Choroid plexus epithelial cell (primary cell): ENCODE measurements at regions not wholly inside any gene's neighbourhood (a gene's known extent, or its start where the extent isn't known, plus 50 kb on each side); places are given as distances from the start of the nearest gene placed in this dataset.

Experiments used
- DNase-seq: peaks from one replicate; pipeline ENCODE4 v3.0.0-alpha.2; 2010; ENCODE audit warnings: low read depth
- H3K4me3 ChIP-seq: 2 replicates; pipeline ENCODE4 v1.5.1; 2011; ENCODE audit warnings: low read depth, mild to moderate bottlenecking, control low read depth, low read length, moderate library complexity
- CTCF ChIP-seq: conservative IDR thresholded peaks from 2 replicates; pipeline ENCODE4 v1.5.1; 2011; ENCODE audit warnings: low read depth, mild to moderate bottlenecking, control low read depth, inconsistent platforms, low read length, moderate library complexity

- TF ChIP-seq CTCF: no peak
- no peak for DNase-seq
- H3K4me3 ChIP-seq: no peak overlapping the region
Measured at GRCh38 chr12:126830778-126831680, 1435.9 kb upstream of the TMEM132C start.

- TF ChIP-seq CTCF: no peak
- no peak overlapping the region for H3K4me3 ChIP-seq
- DNase-seq: no peak
Measured at GRCh38 chr12:126837697-126838096, 1429.3 kb upstream of the TMEM132C start.

GRCh38 chr12:126843915-126844669 is 1422.9 kb upstream of the TMEM132C start:
- no peak overlapping the region for H3K4me3 ChIP-seq
- no peak for DNase-seq
- no peak for TF ChIP-seq CTCF

GRCh38 chr12:126847005-126847629 is 1419.9 kb upstream of the TMEM132C start:
- no peak overlapping the region for H3K4me3 ChIP-seq
- no peak for DNase-seq

GRCh38 chr12:126855768-126856167 is 1411.2 kb upstream of the TMEM132C start:
- no peak overlapping the region for H3K4me3 ChIP-seq
- TF ChIP-seq CTCF: no peak
- no peak for DNase-seq

More at GRCh38 chr12:126847005-126847629, 1419.9 kb upstream of the TMEM132C start:
- TF ChIP-seq CTCF: no peak

- DNase-seq: no peak
- no peak for TF ChIP-seq CTCF
- no peak overlapping the region for H3K4me3 ChIP-seq
Measured at GRCh38 chr12:126856958-126857357, 1410.0 kb upstream of the TMEM132C start.
